Activated CD4-positive, alpha-beta T cell treated with anti-CD3 and anti-CD28 coated beads, Interleukin-2, amount 10 ng/mL, durations not matched to agents 24 days and 14 days (primary cell): ENCODE measurements at regions not wholly inside any gene's neighbourhood (a gene's known extent, or its start where the extent isn't known, plus 50 kb on each side); places are given as distances from the start of the nearest gene placed in this dataset.
"Not testable (repeated sequence)": the region's sequence is repeated elsewhere in the genome, so short reads cannot be mapped to it uniquely, and the experiment has no call there.

Experiments
- DNase-seq: peaks from one replicate; pipeline ENCODE4 v3.0.0; 2022
- H3K27ac Mint-ChIP-seq: one replicate; pipeline ENCODE4 v1.8.0; 2022; ENCODE audit warnings: mild to moderate bottlenecking, mixed read lengths
- H3K27me3 Mint-ChIP-seq: one replicate; pipeline ENCODE4 v1.8.0; 2022; ENCODE audit warnings: mixed read lengths
- H3K36me3 Mint-ChIP-seq: one replicate; pipeline ENCODE4 v1.8.0; 2022; ENCODE audit warnings: low read depth, mild to moderate bottlenecking, mixed read lengths
- H3K4me1 Mint-ChIP-seq: one replicate; pipeline ENCODE4 v1.8.0; 2021; ENCODE audit warnings: mixed read lengths
- H3K4me3 Mint-ChIP-seq: one replicate; pipeline ENCODE4 v1.8.0; 2022; ENCODE audit warnings: mild to moderate bottlenecking, moderate library complexity, mixed read lengths
- H3K9me3 Mint-ChIP-seq: one replicate; pipeline ENCODE4 v1.8.0; 2021; ENCODE audit warnings: mixed read lengths
- intact Hi-C: fragments of 100-400 bp; cut with micrococcal nuclease; formaldehyde crosslinking; loops from one replicate; pipeline ENCODE4 v1.15.1; 2023

DNA sequence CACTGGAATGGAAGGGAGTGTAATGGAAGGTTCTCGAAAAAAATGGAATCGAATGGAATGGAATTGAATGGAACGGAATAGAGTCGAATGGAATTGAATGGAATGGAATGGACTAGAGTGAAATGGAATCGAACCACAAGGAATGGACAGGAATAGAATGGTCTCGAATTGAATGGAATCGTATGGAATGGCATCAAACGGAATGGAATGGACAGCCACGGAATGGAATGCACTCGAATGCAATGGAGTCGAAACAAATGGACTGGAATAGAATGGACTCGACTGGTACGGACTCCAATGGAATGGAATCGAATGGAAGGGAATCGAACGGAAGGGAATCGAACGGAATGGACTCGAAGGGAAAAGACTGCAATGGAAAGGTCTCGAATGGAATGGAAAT lies 31055.5 kb downstream of the CDY1 start:
- intact Hi-C loops, H3K9me3 Mint-ChIP-seq, DNase-seq, H3K27me3 Mint-ChIP-seq, H3K4me3 Mint-ChIP-seq, H3K27ac Mint-ChIP-seq, H3K36me3 Mint-ChIP-seq, H3K4me1 Mint-ChIP-seq: not testable (repeated sequence)

DNA sequence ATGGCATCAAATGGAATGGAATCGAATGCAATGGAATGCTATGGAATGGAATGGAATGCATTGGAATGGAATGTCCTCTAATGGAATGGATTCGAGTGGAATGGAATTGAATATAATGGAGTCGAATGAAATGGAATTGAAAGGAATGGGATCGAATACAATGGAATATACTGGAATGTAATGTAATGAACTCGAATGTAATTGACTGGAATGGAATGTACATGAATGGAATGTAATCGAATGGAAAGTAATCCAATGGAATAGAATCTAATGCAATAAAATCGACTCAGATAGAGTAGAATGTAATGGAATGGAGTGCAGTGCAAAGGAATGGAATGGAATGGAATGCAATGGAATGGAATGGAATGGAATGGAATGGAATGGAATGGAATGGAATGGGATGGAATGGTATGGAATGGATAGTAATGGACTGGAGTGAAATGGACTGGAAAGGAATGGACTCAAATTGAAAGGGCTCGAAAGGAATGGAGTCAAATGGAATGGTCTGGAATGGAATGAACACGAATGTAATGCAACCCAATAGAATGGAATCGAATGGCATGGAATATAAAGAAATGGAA lies 31056.2 kb downstream of the CDY1 start:
- H3K27me3 Mint-ChIP-seq, H3K36me3 Mint-ChIP-seq, H3K27ac Mint-ChIP-seq, H3K4me1 Mint-ChIP-seq, DNase-seq, H3K9me3 Mint-ChIP-seq, H3K4me3 Mint-ChIP-seq, intact Hi-C loops: not testable (repeated sequence)

DNA sequence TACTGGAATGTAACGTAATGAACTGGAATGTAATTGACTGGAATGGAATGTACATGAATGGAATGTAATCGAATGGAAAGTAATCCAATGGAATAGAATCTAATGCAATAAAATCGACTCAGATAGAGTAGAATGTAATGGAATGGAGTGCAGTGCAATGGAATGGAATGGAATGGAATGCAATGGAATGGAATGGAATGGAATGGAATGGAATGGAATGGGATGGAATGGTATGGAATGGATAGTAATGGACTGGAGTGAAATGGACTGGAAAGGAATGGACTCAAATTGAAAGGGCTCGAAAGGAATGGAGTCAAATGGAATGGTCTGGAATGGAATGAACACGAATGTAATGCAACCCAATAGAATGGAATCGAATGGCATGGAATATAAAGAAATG lies 31063.5 kb downstream of the CDY1 start:
- DNase-seq: peak; percentile 84
- H3K36me3 Mint-ChIP-seq, H3K9me3 Mint-ChIP-seq, H3K4me1 Mint-ChIP-seq, H3K4me3 Mint-ChIP-seq, H3K27me3 Mint-ChIP-seq, intact Hi-C loops, H3K27ac Mint-ChIP-seq: not testable (repeated sequence)
